ENCODE measurements at regions not wholly inside any gene's neighbourhood (a gene's known extent, or its start where the extent isn't known, plus 50 kb on each side); places are given as distances from the start of the nearest gene placed in this dataset.

GRCh38 chr4:1556541-1557220 lies 127.4 kb downstream of the FAM53A start:
- Histone ChIP-seq H3K4me1 (no peaks in the 10 kb centered on the region), H3K27me3 (replicated peaks; ENCODE audit: control insufficient read depth, insufficient read depth, low read length) (no peaks in the 10 kb centered on the region), H3K36me3 (ENCODE audit: control insufficient read depth, insufficient read depth, low read length) (no peaks in the 10 kb centered on the region), H3K4me3 (ENCODE audit: low read depth, low read length) (no peak overlapping the region), H3K9me3 (no peaks in the 10 kb centered on the region)
- H3K36me3 Mint-ChIP-seq (ENCODE audit: insufficient read depth, unreplicated experiment), result no peaks in the 10 kb centered on the region
- intact Hi-C loops (cut with micrococcal nuclease; ENCODE audit: unreplicated experiment), result no loop called here
- no peak for DNase-seq
- TF ChIP-seq CTCF (IDR thresholded peaks at IDR 0.05; ENCODE audit: insufficient read depth in 1 of 2, low read depth in 1 of 2, low read length in 1 of 2, severe bottlenecking in 1 of 2, unreplicated experiment in 1 of 2), result no peak
- peak overlapping the region; percentile 33 for H3K4me3 Mint-ChIP-seq (ENCODE audit: unreplicated experiment)
- CTCF ChIA-PET, result no interaction called here
- no peaks in the 10 kb centered on the region for H3K9me3 Mint-ChIP-seq (ENCODE audit: unreplicated experiment)
- POLR2A ChIA-PET, result no interaction called here
- no peak overlapping the region for H3K27ac Mint-ChIP-seq (ENCODE audit: unreplicated experiment)
- H3K4me1 Mint-ChIP-seq (ENCODE audit: low read depth, unreplicated experiment), result no peaks in the 10 kb centered on the region
- peaks cover 9% of the 10 kb centered on the region for H3K27me3 Mint-ChIP-seq (ENCODE audit: insufficient read depth, unreplicated experiment)
- BruUV-seq (replicated peaks), result no TSS peak

GRCh38 chr4:1554876-1555265 lies 129.2 kb downstream of the FAM53A start:
- Mint-ChIP-seq H3K36me3 (ENCODE audit: insufficient read depth, unreplicated experiment) (no peaks in the 10 kb centered on the region), H3K27me3 (ENCODE audit: insufficient read depth, unreplicated experiment) (peaks cover 6% of the 10 kb centered on the region), H3K4me1 (ENCODE audit: low read depth, unreplicated experiment) (no peaks in the 10 kb centered on the region)

GRCh38 chr4:1554246-1554875 lies 129.8 kb downstream of the FAM53A start:
- ChIA-PET CTCF (no interaction called here), POLR2A (no interaction called here)
- DNase-seq, result no peak
- no TSS peak for BruUV-seq (replicated peaks)
- H3K27ac Mint-ChIP-seq (ENCODE audit: unreplicated experiment), result no peak overlapping the region
- no peak for TF ChIP-seq CTCF (IDR thresholded peaks at IDR 0.05; ENCODE audit: insufficient read depth in 1 of 2, low read depth in 1 of 2, low read length in 1 of 2, severe bottlenecking in 1 of 2, unreplicated experiment in 1 of 2)
- Histone ChIP-seq H3K9me3 (no peaks in the 10 kb centered on the region), H3K4me3 (ENCODE audit: low read depth, low read length) (no peak overlapping the region), H3K27me3 (replicated peaks; ENCODE audit: control insufficient read depth, insufficient read depth, low read length) (no peaks in the 10 kb centered on the region), H3K4me1 (no peaks in the 10 kb centered on the region), H3K36me3 (ENCODE audit: control insufficient read depth, insufficient read depth, low read length) (no peaks in the 10 kb centered on the region)
- no peak overlapping the region for H3K4me3 Mint-ChIP-seq (ENCODE audit: unreplicated experiment)
- no peaks in the 10 kb centered on the region for H3K4me1 Mint-ChIP-seq (ENCODE audit: low read depth, unreplicated experiment)
- H3K27me3 Mint-ChIP-seq (ENCODE audit: insufficient read depth, unreplicated experiment), result peaks cover 6% of the 10 kb centered on the region
- H3K36me3 Mint-ChIP-seq (ENCODE audit: insufficient read depth, unreplicated experiment), result no peaks in the 10 kb centered on the region
- intact Hi-C loops (cut with micrococcal nuclease; ENCODE audit: unreplicated experiment), result no loop called here
- H3K9me3 Mint-ChIP-seq (ENCODE audit: unreplicated experiment), result no peaks in the 10 kb centered on the region

More at GRCh38 chr4:1554876-1555265, 129.2 kb downstream of the FAM53A start:
- H3K4me3 ChIP-seq (ENCODE audit: low read depth, low read length), result no peak overlapping the region
- DNase-seq, result no peak
- POLR2A ChIA-PET, result no interaction called here
- no peaks in the 10 kb centered on the region for H3K4me1 ChIP-seq
- CTCF ChIA-PET, result no interaction called here
- intact Hi-C loops (cut with micrococcal nuclease; ENCODE audit: unreplicated experiment), result no loop called here
- no peak overlapping the region for H3K4me3 Mint-ChIP-seq (ENCODE audit: unreplicated experiment)
- H3K27ac Mint-ChIP-seq (ENCODE audit: unreplicated experiment), result no peak overlapping the region
- H3K36me3 ChIP-seq (ENCODE audit: control insufficient read depth, insufficient read depth, low read length), result no peaks in the 10 kb centered on the region
- BruUV-seq (replicated peaks), result no TSS peak
- no peaks in the 10 kb centered on the region for H3K9me3 Mint-ChIP-seq (ENCODE audit: unreplicated experiment)
- H3K9me3 ChIP-seq, result no peaks in the 10 kb centered on the region
- no peaks in the 10 kb centered on the region for H3K27me3 ChIP-seq (replicated peaks; ENCODE audit: control insufficient read depth, insufficient read depth, low read length)
- TF ChIP-seq CTCF (IDR thresholded peaks at IDR 0.05; ENCODE audit: insufficient read depth in 1 of 2, low read depth in 1 of 2, low read length in 1 of 2, severe bottlenecking in 1 of 2, unreplicated experiment in 1 of 2), result no peak

All from Caco-2 (cell line).